Right lobe of liver (tissue), 4 donors: ENCODE measurements at regions not wholly inside any gene's neighbourhood (a gene's known extent, or its start where the extent isn't known, plus 50 kb on each side); places are given as distances from the start of the nearest gene placed in this dataset.

ENCODE experiments used
- CTCF ChIP-seq, 4 donors: fragments of 200-600 bp in 3 of 4; fragments of 450-650 bp in 1 of 4; IDR thresholded peaks; one replicate each; pipeline versions ENCODE4 v1.5.1 to v1.8.0; 2016 to 2022; ENCODE audit warnings: antibody characterized with exemption in 4 of 4, mild to moderate bottlenecking in 2 of 4
- POLR2A ChIP-seq: fragments of 450-650 bp; IDR thresholded peaks from one replicate; pipeline ENCODE4 v1.6.1; 2017; ENCODE audit warnings: antibody characterized with exemption, mild to moderate bottlenecking
- donor health status: DM: no; HTN: no; CAD: no.
- donor health status: DM: no; HTN: no; CAD: no.
- donor health status: DM: no; HTN: yes; CAD: no.

GRCh38 chr2:123128951-123129350 lies 896.1 kb upstream of the CNTNAP5 start:
- no peak for TF ChIP-seq CTCF (IDR thresholded peaks at IDR 0.05)
- no peak for TF ChIP-seq POLR2A
